Stimulated activated CD8-positive, alpha-beta memory T cell treated with anti-CD3 and anti-CD28 coated beads, Interleukin-7, amount 100 ng/mL, for 1 hour (primary cell): ENCODE measurements at regions not wholly inside any gene's neighbourhood (a gene's known extent, or its start where the extent isn't known, plus 50 kb on each side); places are given as distances from the start of the nearest gene placed in this dataset.

Source experiments
- DNase-seq, 2 donors: peaks; one replicate each; pipeline ENCODE4 v3.0.0-alpha.2; 2020; ENCODE audit warnings: low read depth in 2 of 2

- no peak for DNase-seq
Observed at GRCh38 chr6:41450581-41450980, 95.6 kb upstream of the FOXP4 start.

- no peak for DNase-seq
Observed at GRCh38 chr6:41451039-41451438, 95.1 kb upstream of the FOXP4 start.

DNA sequence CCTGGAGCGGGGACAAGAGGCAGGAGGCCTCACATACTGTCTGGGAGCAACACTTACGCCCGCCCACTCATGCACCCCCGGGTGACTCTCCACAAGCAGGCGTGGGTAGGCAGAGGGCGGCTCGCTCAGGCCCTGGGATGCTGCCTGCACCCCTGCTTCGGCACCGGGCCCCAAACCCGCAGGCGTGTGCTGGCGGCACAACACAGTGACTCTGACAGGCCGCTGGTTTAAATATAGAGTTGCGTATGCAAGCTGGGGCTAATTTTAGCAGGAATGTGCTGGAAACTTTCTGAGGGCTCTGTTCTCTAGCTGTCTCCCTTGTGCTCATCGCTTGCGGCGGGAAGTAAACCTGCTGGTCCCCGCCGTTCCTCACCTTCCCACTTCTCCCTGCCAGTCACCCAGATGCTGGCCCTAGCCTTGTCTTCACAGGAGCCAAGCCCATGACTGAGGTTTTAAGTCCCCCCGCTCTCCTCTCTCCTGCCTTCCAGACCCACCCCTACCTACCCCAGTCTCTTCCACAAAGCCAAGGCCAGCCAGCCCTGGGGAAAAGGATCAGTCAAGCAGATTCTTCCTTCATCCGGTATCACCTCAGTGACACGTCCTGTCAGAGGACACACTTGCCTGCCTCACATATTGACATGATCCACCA, 94.5 kb upstream of the FOXP4 start:
- DNase-seq: no peak

DNA sequence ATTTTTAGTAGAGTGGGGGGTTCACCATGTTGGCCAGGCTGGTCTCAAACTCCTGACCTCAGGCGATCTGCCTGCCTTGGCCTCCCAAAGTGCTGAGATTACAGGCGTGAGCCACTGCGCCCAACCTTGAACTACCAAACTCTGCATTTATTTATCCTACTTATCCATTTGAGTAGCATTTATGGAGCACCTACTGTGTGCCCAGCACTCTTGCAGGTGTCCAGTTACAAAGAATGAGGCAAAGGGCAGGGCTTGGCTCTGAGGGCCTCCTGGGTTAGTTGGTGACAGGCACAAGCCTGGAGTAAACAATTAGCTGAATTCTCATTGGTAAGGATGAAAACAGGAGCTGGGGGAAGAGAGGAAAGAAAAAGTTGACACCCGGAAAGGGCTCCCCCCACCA, 93.4 kb upstream of the FOXP4 start:
- DNase-seq: no peak

DNA sequence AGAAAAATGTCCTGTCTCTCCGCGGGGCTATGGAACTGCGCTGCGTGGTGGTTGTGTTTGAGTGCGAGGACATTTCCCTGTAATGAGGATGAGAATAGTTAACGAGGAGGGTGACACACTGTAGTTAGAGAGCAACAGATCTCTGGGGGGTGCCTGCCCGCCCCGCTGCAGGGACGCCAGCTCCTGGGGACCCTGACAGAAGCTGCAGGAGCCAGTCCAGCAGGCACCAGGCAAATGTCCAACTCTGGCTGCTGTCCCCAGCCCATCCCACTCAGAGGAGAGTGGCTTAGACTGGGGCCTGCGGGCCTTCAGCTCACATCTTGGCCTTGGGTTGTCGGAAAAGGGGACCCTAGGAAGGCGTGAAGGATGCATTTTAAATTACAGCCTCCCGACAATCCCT, 92.9 kb upstream of the FOXP4 start:
- no peak for DNase-seq

GRCh38 chr6:41454189-41454789, 91.9 kb upstream of the FOXP4 start:
- DNase-seq: no peak

DNA sequence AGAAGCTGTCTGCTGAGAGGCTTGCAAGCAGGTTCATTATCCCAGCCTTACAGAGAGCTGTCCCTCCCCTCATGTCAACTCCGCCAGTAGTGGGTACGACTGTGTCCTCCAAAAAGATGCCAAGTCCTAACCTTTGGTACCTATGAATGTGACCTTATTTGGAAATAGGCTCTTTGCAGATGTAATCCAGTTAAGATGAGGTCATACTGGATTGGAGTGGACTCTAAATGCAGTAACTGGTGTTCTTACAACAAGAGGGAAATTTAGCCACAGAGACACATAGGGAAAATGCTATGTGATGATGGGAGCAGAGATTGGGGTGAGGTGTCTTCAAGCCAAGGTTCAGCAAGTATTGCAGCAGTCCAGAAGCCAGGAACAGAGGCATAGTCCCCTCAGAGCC, 90.8 kb upstream of the FOXP4 start:
- DNase-seq: no peak

- no peak for DNase-seq
Observed at GRCh38 chr6:41455818-41456217, 90.4 kb upstream of the FOXP4 start.

GRCh38 chr6:41457303-41457670, 88.9 kb upstream of the FOXP4 start:
- DNase-seq: no peak

DNA sequence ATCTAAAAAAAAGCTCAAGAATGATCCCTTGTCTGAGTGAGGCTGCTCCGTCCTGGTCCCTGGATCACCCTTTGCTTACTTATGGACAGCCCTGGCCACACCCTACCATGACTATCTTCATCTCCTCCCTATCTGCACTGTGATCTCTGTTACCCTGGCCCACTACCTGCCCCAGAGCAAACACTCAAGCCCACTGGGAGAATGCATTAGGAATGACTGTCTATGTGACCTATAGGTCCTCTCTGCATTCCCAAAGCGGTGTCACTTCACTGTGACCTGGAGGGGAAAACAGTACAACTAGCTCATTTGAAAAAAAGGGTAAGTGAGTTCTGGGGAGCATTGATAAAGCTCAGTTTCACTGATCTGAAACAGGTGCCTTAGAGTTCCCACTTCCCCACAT, 86.4 kb upstream of the FOXP4 start:
- no peak for DNase-seq

- DNase-seq: no peak
Observed at GRCh38 chr6:41460742-41461336, 85.3 kb upstream of the FOXP4 start.

DNA sequence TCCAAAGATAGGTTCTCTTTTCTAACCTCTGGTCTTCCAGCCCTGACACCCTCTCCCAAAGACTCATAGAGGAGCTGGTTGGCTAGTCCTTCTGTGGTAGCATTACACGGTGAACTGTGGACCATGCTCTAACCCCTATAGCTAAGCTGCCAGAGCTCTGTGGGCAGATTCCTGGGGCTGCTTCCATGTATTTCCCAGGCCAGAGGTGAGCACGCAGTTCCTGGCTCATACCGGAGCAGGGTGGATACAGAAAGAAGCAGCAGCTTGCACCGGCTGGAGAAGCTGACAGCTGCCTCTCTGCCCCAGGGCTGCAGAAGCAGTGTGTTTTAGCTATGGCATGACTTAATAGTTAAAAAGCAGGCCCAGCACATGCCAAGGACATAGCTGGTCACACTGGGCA, 84.1 kb upstream of the FOXP4 start:
- DNase-seq: no peak

GRCh38 chr6:41463062-41463930, 82.9 kb upstream of the FOXP4 start:
- DNase-seq: no peak

GRCh38 chr6:41464019-41464418, 82.2 kb upstream of the FOXP4 start:
- DNase-seq: no peak

GRCh38 chr6:41464481-41464880, 81.7 kb upstream of the FOXP4 start:
- DNase-seq: no peak

DNA sequence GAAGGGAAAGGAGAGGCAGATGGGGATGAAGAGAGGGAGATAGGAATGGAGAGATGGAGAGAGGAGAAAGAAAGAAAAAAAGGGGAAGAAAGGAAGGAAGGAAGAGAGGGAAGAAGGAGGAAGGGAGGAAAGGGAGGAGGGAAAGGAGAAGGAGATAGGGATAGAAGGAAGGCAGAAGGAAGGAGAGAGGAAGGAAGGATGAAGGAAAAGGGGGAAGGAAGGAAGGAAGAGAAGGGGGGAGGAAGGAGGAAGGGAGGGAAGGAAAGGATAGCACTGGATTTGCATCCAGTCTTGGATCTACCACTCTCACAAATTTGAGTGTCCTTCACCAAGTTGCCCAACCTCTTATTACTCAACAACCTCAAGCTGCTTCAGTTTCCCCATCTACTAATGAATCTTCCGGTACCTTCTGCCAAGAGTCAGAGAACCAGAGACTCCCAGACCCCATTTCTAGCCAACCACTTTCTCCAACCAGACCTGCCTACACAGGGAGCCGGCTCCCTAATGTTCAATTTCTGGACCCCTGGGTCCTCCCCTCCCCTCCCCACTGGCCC, 79.7 kb upstream of the FOXP4 start:
- no peak for DNase-seq

- no peak for DNase-seq
Observed at GRCh38 chr6:41467061-41467460, 79.1 kb upstream of the FOXP4 start.

- no peak for DNase-seq
Observed at GRCh38 chr6:41467627-41468404, 78.4 kb upstream of the FOXP4 start.

GRCh38 chr6:41469156-41470028, 76.8 kb upstream of the FOXP4 start:
- no peak for DNase-seq

GRCh38 chr6:41470029-41470330, 76.2 kb upstream of the FOXP4 start:
- no peak for DNase-seq
